ENCODE measurements at regions not wholly inside any gene's neighbourhood (a gene's known extent, or its start where the extent isn't known, plus 50 kb on each side); places are given as distances from the start of the nearest gene placed in this dataset.
A peak's percentile ranks its signal among the peaks of the same experiment; 100 is the strongest.

- ChIA-PET POLR2A (ENCODE audit: low non-redundant PET) (no interaction called here), CTCF (interaction anchor here (0.7 to 0.9 kb wide), 2 partner anchors 41 to 172 kb away, joined by 3 to 4 read pairs; no protein-coding TSS in a partner anchor)
- peak overlapping the region; percentile 86 for H3K27ac ChIP-seq (ENCODE audit: low read depth, low read length, poor library complexity, severe bottlenecking)
These were observed 95.5 kb upstream of the NHSL1 start for GRCh38 chr6:138594758-138595140.

GRCh38 chr6:138596126-138596525 is 96.8 kb upstream of the NHSL1 start:
- no peaks in the 10 kb centered on the region for H3K36me3 ChIP-seq (ENCODE audit: insufficient read depth, low read length, poor library complexity, severe bottlenecking)
- H3K27ac ChIP-seq (ENCODE audit: low read depth, low read length, poor library complexity, severe bottlenecking) = no peak overlapping the region
- peaks cover 53% of the 10 kb centered on the region for H3K4me1 ChIP-seq (ENCODE audit: insufficient read depth, low read length, poor library complexity, severe bottlenecking)
- ChIA-PET POLR2A (ENCODE audit: low non-redundant PET) (no interaction called here), CTCF (no interaction called here)
- BruUV-seq (replicated peaks) = no TSS peak
- no peaks in the 10 kb centered on the region for H3K27me3 ChIP-seq (replicated peaks; ENCODE audit: insufficient read depth, low read depth, low read length, poor library complexity)
- intact Hi-C loops (cut with micrococcal nuclease; ENCODE audit: unreplicated experiment) = no loop called here
- no peak for TF ChIP-seq EZH2 (IDR thresholded peaks at IDR 0.05; ENCODE audit: borderline replicate concordance, low read depth, low read length, poor library complexity, severe bottlenecking)
- no peak for TF ChIP-seq CTCF (conservative IDR thresholded peaks at IDR 0.05; ENCODE audit: low read depth, low read length)
- H3K9me3 ChIP-seq (ENCODE audit: low read depth, low read length, poor library complexity, severe bottlenecking) = no peaks in the 10 kb centered on the region
- DNase-seq (ENCODE audit: low spot score) = no peak
- no peak overlapping the region for H3K4me3 ChIP-seq (ENCODE audit: low read depth, low read length, poor library complexity, severe bottlenecking)

More at GRCh38 chr6:138594758-138595140, 95.5 kb upstream of the NHSL1 start:
- TF ChIP-seq CTCF (conservative IDR thresholded peaks at IDR 0.05; ENCODE audit: low read depth, low read length) = no peak
- no peak for TF ChIP-seq EZH2 (IDR thresholded peaks at IDR 0.05; ENCODE audit: borderline replicate concordance, low read depth, low read length, poor library complexity, severe bottlenecking)
- H3K4me1 ChIP-seq (ENCODE audit: insufficient read depth, low read length, poor library complexity, severe bottlenecking) = peaks cover 42% of the 10 kb centered on the region
- no peaks in the 10 kb centered on the region for H3K9me3 ChIP-seq (ENCODE audit: low read depth, low read length, poor library complexity, severe bottlenecking)
- no peak for DNase-seq (ENCODE audit: low spot score)
- H3K4me3 ChIP-seq (ENCODE audit: low read depth, low read length, poor library complexity, severe bottlenecking) = no peak overlapping the region
- intact Hi-C loops (cut with micrococcal nuclease; ENCODE audit: unreplicated experiment) = loop anchor here (5.0 kb wide), 1 partner anchor 773 kb away; no protein-coding TSS in a partner anchor
- H3K36me3 ChIP-seq (ENCODE audit: insufficient read depth, low read length, poor library complexity, severe bottlenecking) = no peaks in the 10 kb centered on the region
- no peaks in the 10 kb centered on the region for H3K27me3 ChIP-seq (replicated peaks; ENCODE audit: insufficient read depth, low read depth, low read length, poor library complexity)
- BruUV-seq (replicated peaks) = no TSS peak

GRCh38 chr6:138596591-138596990 is 97.3 kb upstream of the NHSL1 start:
- TF ChIP-seq CTCF (conservative IDR thresholded peaks at IDR 0.05; ENCODE audit: low read depth, low read length) = no peak
- no peak for TF ChIP-seq EZH2 (IDR thresholded peaks at IDR 0.05; ENCODE audit: borderline replicate concordance, low read depth, low read length, poor library complexity, severe bottlenecking)

More at GRCh38 chr6:138596591-138596990, 97.3 kb upstream of the NHSL1 start:
- BruUV-seq (replicated peaks) = no TSS peak
- H3K36me3 ChIP-seq (ENCODE audit: insufficient read depth, low read length, poor library complexity, severe bottlenecking) = no peaks in the 10 kb centered on the region
- peak; percentile 52 for DNase-seq (ENCODE audit: low spot score)
- no peak overlapping the region for H3K27ac ChIP-seq (ENCODE audit: low read depth, low read length, poor library complexity, severe bottlenecking)
- POLR2A ChIA-PET (ENCODE audit: low non-redundant PET) = no interaction called here
- no peak overlapping the region for H3K4me3 ChIP-seq (ENCODE audit: low read depth, low read length, poor library complexity, severe bottlenecking)
- H3K27me3 ChIP-seq (replicated peaks; ENCODE audit: insufficient read depth, low read depth, low read length, poor library complexity) = no peaks in the 10 kb centered on the region
- peaks cover 53% of the 10 kb centered on the region for H3K4me1 ChIP-seq (ENCODE audit: insufficient read depth, low read length, poor library complexity, severe bottlenecking)
- CTCF ChIA-PET = no interaction called here
- H3K9me3 ChIP-seq (ENCODE audit: low read depth, low read length, poor library complexity, severe bottlenecking) = no peaks in the 10 kb centered on the region
- intact Hi-C loops (cut with micrococcal nuclease; ENCODE audit: unreplicated experiment) = no loop called here

Data from A673 (cell line).